A673 (cell line): ENCODE measurements at regions not wholly inside any gene's neighbourhood (a gene's known extent, or its start where the extent isn't known, plus 50 kb on each side); places are given as distances from the start of the nearest gene placed in this dataset.

Experiments used
- CTCF ChIP-seq: fragments of 300-800, 200-600 bp; sonication (generic); conservative IDR thresholded peaks from 2 replicates; pipeline ENCODE4 v1.5.1; 2017; ENCODE audit warnings: low read depth, mild to moderate bottlenecking, antibody characterized with exemption, low read length, moderate library complexity, mixed read lengths
- EZH2 ChIP-seq: fragments of 200-600 bp; sonication (generic); IDR thresholded peaks from 2 replicates; pipeline ENCODE4 v1.6.1; 2017; ENCODE audit warnings: borderline replicate concordance, low read depth, mild to moderate bottlenecking, mixed read lengths, antibody characterized with exemption, low read length; ENCODE audit not compliant: poor library complexity, severe bottlenecking

DNA sequence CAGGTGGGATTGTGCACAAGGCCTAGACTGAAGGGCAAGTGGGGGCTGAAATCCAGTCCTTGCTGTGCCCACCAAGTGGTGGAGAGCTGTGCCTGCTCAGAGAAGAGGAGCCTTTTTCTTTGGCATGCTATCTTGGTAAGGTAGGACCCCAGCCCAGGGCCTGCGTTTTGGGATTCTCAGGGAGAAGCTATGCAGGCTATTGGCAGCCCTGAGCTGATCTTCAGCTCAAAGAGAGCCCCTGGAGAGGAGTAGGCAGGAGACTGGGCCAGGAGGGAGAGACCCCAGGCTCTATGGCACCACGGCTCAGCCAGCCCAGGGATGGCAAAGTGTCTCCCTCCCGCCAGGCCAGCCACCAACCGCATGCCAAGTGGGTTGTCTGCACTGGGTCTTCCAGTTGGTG is 119.2 kb upstream of the PCBD1 start:
- TF ChIP-seq CTCF, result no peak
- TF ChIP-seq EZH2, result no peak
